Activated CD4-positive, alpha-beta T cell treated with anti-CD3 and anti-CD28 coated beads, Interleukin-2, amount 50 U/mL, for 24 hours (primary cell): ENCODE measurements at regions not wholly inside any gene's neighbourhood (a gene's known extent, or its start where the extent isn't known, plus 50 kb on each side); places are given as distances from the start of the nearest gene placed in this dataset.

Experiments used
- DNase-seq, 2 donors: peaks; one replicate each; pipeline ENCODE4 v3.0.0-alpha.2; 2020; ENCODE audit warnings: low read depth in 1 of 2, low spot score in 1 of 2

DNA sequence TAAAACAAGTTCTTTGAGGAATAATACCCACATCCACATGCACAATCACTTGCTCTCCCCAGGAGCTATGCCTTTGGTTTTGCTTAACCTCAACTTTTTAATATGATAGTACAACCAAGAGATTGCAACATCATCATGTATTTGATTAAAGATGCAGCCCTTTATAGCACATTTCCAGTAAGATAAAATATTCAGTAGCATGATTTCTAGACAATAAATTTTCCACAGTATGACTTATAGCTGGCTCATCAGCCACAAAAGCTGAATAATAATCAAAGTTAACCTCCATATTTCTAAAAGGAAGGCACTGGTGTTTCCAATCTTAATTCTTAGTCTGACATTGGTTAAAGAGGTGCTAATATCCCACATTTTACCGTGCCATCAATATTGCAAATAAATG, 622.5 kb downstream of the TBL1XR1 start:
- no peak for DNase-seq

GRCh38 chr3:176571926-176572325, 625.4 kb downstream of the TBL1XR1 start:
- no peak for DNase-seq

GRCh38 chr3:176570992-176571391, 626.3 kb downstream of the TBL1XR1 start:
- no peak for DNase-seq

DNA sequence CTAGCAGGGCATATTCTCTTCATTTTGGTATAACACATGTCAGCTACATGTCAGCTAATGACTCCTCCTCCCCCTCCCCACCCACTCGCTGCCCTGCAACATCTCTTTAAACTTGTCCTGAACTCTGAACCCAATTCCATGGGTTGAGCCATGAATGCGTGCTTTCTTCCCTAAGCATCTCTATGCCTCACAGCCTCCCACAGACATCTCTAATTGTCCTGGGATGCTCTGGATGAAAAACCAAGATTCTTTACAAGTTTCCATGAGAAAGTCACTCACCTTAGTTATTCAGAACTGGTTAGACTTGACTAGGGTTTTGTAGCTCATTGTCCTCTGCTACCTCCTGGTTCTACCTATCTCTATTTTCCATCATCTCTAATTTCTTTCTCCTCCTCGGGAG, 629.1 kb downstream of the TBL1XR1 start:
- DNase-seq: no peak

DNA sequence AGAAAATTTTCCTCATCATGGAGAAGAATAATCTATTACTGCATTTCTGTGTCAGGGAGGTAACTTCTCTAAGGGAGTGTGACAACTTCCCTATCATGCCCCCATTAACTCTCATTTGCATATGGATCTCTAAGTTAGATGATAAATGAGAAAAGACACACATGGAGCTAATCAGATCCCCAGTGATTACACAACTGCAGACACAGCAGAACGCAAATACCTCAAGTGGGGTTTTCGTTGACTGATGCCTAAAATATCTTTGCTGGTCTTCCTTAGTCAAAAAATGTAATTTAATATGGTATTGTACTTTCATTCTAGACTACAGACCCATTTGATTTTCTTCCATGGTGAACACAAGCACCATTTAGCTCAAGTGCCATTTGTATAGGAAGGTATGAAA, 630.5 kb downstream of the TBL1XR1 start:
- DNase-seq: no peak

GRCh38 chr3:176562331-176562730, 635.0 kb downstream of the TBL1XR1 start:
- no peak for DNase-seq

DNA sequence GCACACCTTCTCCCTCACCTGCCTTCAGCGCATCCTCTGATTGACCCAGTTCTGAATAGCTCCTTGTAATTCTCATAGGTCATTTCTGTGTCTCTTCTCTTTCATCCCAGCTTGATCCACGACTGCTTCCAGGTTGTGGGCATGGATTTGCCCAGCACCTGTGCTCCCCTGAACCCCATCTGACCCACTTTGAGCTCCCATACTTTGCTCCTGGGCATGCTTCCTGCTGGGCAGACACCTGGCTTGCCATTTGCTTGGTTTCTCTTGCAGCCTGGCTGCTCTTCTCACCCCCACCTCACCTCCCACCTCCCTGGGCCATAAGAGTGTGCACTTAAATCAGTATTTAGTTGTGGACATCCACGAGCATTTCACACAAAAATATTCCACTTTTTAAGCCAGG, 635.5 kb downstream of the TBL1XR1 start:
- DNase-seq: no peak

GRCh38 chr3:176554791-176555654, 642.3 kb downstream of the TBL1XR1 start:
- no peak for DNase-seq

- DNase-seq: no peak
Observed at GRCh38 chr3:176554264-176554663, 643.0 kb downstream of the TBL1XR1 start.

GRCh38 chr3:176526942-176527341, 670.3 kb downstream of the TBL1XR1 start:
- no peak for DNase-seq

GRCh38 chr3:176526225-176526624, 671.1 kb downstream of the TBL1XR1 start:
- no peak for DNase-seq

DNA sequence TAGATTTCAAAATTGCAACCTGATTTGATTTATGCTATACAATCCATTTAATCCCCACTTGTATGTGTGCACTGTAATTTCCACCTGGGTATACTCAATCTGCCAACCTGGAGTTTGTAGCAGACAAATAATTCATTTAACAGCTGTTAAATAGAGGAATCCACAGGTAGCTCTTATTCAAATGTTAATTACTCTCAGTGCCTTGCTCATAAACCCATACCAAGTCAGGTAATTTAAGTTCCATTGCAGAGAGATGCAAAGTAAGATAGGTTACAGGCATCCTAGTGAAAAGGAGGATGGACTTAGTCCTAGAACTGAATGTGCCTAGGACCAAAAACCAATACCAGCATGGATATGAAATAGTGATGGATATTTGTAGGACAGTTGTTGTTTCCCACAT, 674.2 kb downstream of the TBL1XR1 start:
- DNase-seq: no peak

DNA sequence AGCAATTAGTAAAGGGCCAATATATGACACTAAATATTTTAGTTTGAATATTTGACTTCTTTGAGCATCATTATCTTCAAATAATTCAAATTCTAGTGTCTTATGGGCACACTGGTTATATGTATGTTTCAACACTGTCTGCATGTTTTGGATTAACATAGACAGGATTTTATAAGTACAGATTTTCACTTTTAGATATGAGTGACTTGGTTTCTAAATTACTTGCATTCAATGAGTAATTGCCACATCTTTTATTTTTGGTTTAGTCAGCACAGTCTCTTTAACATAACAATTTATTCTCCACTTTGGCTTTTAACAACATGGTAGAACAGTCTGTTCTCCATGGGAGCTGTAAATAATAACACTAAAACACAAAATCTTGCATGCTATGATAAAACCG, 674.8 kb downstream of the TBL1XR1 start:
- DNase-seq: no peak

DNA sequence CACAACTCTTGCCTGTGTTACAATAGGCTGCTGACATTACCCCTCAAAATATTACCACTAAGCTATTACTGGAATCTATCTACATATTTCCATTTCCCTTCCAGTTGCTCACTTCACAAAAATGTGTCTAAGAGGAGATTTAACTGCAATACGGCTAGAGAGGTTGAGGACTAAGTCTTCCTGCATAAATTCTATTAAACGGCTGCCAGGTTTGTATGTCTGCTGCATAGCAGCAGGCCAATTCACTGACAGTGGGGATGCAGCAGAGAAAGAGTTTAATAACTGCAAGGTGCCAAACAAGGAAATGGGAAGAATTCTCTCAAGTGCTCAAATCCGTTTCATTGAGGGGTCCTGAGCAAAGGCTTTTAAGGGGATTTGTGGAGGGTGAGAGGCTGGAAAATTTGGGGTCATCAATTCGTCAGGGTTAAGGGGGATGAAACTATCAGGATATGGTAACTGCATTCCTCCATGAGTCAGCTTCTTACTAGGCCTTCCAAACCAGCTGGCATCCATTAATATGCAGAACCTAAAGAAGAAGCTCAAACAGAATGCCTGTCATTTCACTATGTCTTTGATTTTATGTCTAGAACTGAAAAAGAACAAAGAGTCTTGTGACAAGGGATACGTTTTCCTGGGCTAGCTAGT, 675.6 kb downstream of the TBL1XR1 start:
- DNase-seq: no peak

GRCh38 chr3:176514297-176514696, 683.0 kb downstream of the TBL1XR1 start:
- no peak for DNase-seq

GRCh38 chr3:176513604-176514003, 683.7 kb downstream of the TBL1XR1 start:
- DNase-seq: no peak

DNA sequence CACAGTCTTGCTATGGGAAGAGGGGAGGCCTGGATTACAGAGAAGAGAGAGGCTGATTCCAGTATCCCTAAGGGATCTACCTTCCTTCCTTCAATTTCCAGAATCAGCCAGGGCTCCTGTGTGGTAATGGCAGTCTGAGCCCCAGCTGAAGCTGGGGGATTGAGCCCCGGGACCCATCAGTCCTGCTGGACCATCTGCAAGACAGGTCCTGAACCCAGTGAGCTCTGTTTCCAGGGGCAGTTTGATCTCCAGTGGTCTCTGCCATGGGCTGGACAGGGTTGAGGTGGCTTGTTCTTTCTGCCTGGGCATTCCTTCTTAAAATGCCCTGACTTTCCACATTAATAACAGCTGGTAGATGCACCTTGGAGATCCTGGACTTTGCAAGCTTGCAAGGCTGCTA, 685.2 kb downstream of the TBL1XR1 start:
- DNase-seq: no peak

DNA sequence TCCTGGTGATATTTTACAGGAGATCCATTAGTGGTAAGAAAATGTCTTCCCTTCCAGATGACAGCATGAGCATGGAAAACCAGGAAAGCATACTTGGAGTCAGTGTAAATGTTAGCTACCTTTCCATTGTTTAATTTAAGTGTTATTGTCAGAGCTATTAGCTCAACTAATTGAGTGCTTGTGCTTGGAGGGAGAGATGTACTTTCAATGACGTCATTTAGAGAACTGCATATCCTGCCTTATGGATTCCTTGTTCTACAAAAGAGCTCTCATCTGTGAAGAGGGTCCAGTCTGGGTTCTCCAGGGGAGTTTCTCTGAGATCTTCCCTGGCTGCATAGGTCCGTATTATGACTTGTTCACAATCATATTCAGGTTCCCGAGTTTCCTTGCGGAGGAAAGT, 687.2 kb downstream of the TBL1XR1 start:
- no peak for DNase-seq

DNA sequence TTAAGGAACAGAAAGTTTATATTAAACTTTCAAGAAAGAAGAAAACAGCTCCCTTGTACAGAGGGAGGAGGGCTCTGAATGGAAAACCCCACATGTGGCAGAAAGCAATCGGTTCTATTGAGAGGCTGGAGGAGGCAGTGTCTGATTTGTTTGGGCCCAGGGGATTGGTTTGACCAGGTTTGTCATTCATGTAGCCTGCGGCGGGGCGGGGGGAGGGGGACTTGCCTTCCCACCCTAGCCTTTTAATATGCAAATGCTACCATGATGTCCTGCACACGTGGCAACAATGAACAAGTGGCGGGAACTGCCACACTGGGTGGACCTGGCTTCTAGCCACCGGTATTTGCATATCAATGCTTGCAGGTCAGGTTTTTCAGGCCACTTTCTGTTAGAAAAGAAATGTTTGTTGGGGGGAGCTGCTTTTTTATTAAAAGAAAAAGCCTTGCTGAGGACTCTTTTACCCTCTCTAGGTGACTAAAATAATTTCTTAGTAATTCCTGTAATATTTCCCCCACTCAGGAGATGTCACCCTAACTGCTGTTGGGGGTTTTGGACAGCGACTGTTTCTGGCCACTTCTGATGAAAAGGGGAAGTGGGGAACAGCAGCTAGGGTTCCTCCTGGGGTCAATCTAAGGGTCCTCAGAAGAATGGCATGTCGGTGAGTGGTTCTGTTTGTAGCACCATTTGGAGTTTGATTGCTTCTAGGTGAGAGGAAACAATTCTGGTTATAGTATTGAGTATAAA, 691.2 kb downstream of the TBL1XR1 start:
- no peak for DNase-seq

DNA sequence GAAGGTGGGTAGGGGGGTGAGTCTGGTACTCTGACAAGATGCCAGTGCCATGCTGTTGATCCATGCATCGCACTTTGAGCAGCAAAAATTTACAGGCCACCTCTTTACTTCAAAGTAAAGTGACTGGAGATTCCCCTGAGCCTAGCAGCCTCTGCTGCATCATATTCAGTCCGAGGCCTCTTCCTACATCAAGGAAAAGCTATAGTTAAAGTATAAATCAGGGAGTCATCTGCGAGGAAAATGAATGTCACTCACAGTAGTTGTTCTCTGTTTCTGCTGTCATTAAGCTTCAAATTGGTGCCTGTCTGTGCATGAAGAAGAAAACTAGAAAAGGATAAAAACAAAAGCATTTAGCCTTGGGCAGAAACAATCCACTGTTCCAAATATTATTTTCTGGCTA, 706.2 kb downstream of the TBL1XR1 start:
- DNase-seq: no peak

DNA sequence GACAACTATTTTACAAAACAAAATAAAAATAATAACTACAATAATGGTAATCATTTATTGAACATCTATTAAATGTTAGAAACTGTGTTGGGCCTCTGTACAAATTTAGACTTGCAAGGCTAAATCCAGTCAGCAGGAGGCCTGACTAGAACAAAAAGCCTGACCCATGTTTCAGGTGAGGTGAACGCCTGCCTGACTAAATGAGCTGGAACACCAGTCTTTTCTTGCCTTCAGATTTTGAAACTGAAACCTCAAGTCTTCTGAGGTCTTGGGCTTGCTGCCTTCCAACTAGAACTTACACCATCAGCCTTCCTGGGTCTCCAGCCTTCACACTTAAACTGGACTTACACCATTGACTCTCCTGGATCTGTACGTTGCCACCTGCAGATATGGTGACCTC, 706.9 kb downstream of the TBL1XR1 start:
- DNase-seq: no peak

- DNase-seq: no peak
Observed at GRCh38 chr3:176479248-176479647, 718.0 kb downstream of the TBL1XR1 start.
